ENCODE measurements at regions not wholly inside any gene's neighbourhood (a gene's known extent, or its start where the extent isn't known, plus 50 kb on each side); places are given as distances from the start of the nearest gene placed in this dataset.
"Not testable (repeated sequence)": the region's sequence is repeated elsewhere in the genome, so short reads cannot be mapped to it uniquely, and the experiment has no call there.

GRCh38 chr17:34471278-34471677 is 108.1 kb upstream of the TMEM132E start:
- not testable (repeated sequence) for DNase-seq

- no peak for DNase-seq
These were observed 102.8 kb upstream of the CCL1 start for GRCh38 chr17:34465789-34466188.

GRCh38 chr17:34464812-34465211 is 101.8 kb upstream of the CCL1 start:
- no peak for DNase-seq

- DNase-seq = no peak
These were observed 95.2 kb upstream of the CCL1 start for GRCh38 chr17:34458266-34458665.

- DNase-seq = no peak
These were observed 93.1 kb upstream of the CCL1 start for GRCh38 chr17:34456121-34456520.

- no peak for DNase-seq
These were observed 89.7 kb upstream of the CCL1 start for GRCh38 chr17:34452769-34453168.

GRCh38 chr17:34451313-34451712 is 88.3 kb upstream of the CCL1 start:
- DNase-seq = no peak

GRCh38 chr17:34447406-34447805 is 84.4 kb upstream of the CCL1 start:
- no peak for DNase-seq

- no peak for DNase-seq
These were observed 82.1 kb upstream of the CCL1 start for GRCh38 chr17:34445101-34445500.

- no peak for DNase-seq
These were observed 80.8 kb upstream of the CCL1 start for GRCh38 chr17:34443619-34444469.

- DNase-seq = no peak
These were observed 79.5 kb upstream of the CCL1 start for GRCh38 chr17:34442387-34443111.

- no peak for DNase-seq
These were observed 74.2 kb upstream of the CCL1 start for GRCh38 chr17:34437188-34437587.

GRCh38 chr17:34436607-34437006 is 73.6 kb upstream of the CCL1 start:
- DNase-seq = no peak

GRCh38 chr17:34435182-34435928 is 72.3 kb upstream of the CCL1 start:
- DNase-seq = no peak

GRCh38 chr17:34434052-34434451 is 71.0 kb upstream of the CCL1 start:
- no peak for DNase-seq

- no peak for DNase-seq
These were observed 61.9 kb upstream of the CCL1 start for GRCh38 chr17:34424814-34425491.

GRCh38 chr17:34423978-34424813 is 61.2 kb upstream of the CCL1 start:
- DNase-seq = no peak

GRCh38 chr17:34423315-34423714 is 60.3 kb upstream of the CCL1 start:
- DNase-seq = not testable (repeated sequence)

GRCh38 chr17:34420900-34421299 is 57.9 kb upstream of the CCL1 start:
- no peak for DNase-seq

- DNase-seq = peak; percentile 56
These were observed 57.3 kb upstream of the CCL1 start for GRCh38 chr17:34420254-34420766.

GRCh38 chr17:34416116-34416515 is 53.1 kb upstream of the CCL1 start:
- DNase-seq = no peak

- DNase-seq = no peak
These were observed 51.3 kb upstream of the CCL1 start for GRCh38 chr17:34414339-34414738.
